ENCODE measurements at regions not wholly inside any gene's neighbourhood (a gene's known extent, or its start where the extent isn't known, plus 50 kb on each side); places are given as distances from the start of the nearest gene placed in this dataset.

DNA sequence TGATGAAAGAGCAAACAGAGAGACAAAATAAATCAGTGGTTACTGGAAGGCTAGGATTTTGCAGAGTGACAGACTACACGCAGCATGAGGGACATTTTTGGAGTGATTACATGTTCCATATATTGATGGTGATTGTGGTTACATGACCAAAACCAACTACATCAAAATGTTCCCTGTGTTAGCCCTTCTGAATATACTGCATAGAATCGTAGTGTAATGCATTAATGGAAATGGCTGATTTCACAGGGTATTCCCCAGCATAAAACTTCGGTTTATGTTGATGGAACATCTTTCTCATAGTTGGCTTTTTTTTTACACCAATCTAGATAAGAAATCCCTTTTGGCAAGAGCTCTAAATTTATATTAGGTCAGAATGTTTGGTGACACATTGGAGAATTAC, 191.3 kb upstream of the CMC1 start:
- Histone ChIP-seq H2AFZ (no peak overlapping the region), H3K36me3 (ENCODE audit: low read depth) (no peaks in the 10 kb centered on the region), H4K20me1 (ENCODE audit: insufficient read depth) (no peaks in the 10 kb centered on the region), H3K79me2 (ENCODE audit: low read depth) (no peaks in the 10 kb centered on the region), H3K4me2 (no peak overlapping the region), H3K9me3 (ENCODE audit: insufficient read depth, low read depth) (no peaks in the 10 kb centered on the region; the same call in 1 of the 2 replicates), H3F3A (ENCODE audit: insufficient read depth, low read depth) (peaks cover 7% of the 10 kb centered on the region), H3K4me1 (replicated peaks; ENCODE audit: insufficient read depth) (peaks cover 31% of the 10 kb centered on the region), H3K9me2 (ENCODE audit: insufficient read depth) (no peaks in the 10 kb centered on the region), H3K27ac (no peak overlapping the region), H3K27me3 (ENCODE audit: insufficient read depth, low read depth) (no peaks in the 10 kb centered on the region), H3K4me3 (no peak overlapping the region)
- TF ChIP-seq, protein P1, sequence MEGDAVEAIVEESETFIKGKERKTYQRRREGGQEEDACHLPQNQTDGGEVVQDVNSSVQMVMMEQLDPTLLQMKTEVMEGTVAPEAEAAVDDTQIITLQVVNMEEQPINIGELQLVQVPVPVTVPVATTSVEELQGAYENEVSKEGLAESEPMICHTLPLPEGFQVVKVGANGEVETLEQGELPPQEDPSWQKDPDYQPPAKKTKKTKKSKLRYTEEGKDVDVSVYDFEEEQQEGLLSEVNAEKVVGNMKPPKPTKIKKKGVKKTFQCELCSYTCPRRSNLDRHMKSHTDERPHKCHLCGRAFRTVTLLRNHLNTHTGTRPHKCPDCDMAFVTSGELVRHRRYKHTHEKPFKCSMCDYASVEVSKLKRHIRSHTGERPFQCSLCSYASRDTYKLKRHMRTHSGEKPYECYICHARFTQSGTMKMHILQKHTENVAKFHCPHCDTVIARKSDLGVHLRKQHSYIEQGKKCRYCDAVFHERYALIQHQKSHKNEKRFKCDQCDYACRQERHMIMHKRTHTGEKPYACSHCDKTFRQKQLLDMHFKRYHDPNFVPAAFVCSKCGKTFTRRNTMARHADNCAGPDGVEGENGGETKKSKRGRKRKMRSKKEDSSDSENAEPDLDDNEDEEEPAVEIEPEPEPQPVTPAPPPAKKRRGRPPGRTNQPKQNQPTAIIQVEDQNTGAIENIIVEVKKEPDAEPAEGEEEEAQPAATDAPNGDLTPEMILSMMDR (conservative IDR thresholded peaks at IDR 0.05), result no peak
- TF ChIP-seq EZH2 (IDR thresholded peaks at IDR 0.05; ENCODE audit: low read depth), result no peak
- DNase-seq, result no peak
- intact Hi-C loops (cut with micrococcal nuclease; ENCODE audit: unreplicated experiment), result no loop called here
- BruUV-seq (replicated peaks), result no TSS peak
- ChIA-PET CTCF (no interaction called here), POLR2A (ENCODE audit: unreplicated experiment) (no interaction called here)

- Histone ChIP-seq H3K4me2 (peak overlapping the region; percentile 24; the same call in 1 of the 2 replicates), H3K79me2 (ENCODE audit: low read depth) (no peaks in the 10 kb centered on the region), H3K27ac (no peak overlapping the region), H2AFZ (no peak overlapping the region), H3K9me2 (ENCODE audit: insufficient read depth) (no peaks in the 10 kb centered on the region), H3K36me3 (ENCODE audit: low read depth) (no peaks in the 10 kb centered on the region), H4K20me1 (ENCODE audit: insufficient read depth) (no peaks in the 10 kb centered on the region), H3K4me1 (replicated peaks; ENCODE audit: insufficient read depth) (peaks cover 31% of the 10 kb centered on the region), H3F3A (ENCODE audit: insufficient read depth, low read depth) (peaks cover 7% of the 10 kb centered on the region), H3K4me3 (no peak overlapping the region), H3K9me3 (ENCODE audit: insufficient read depth, low read depth) (no peaks in the 10 kb centered on the region; the same call in 1 of the 2 replicates), H3K27me3 (ENCODE audit: insufficient read depth, low read depth) (no peaks in the 10 kb centered on the region)
- intact Hi-C loops (cut with micrococcal nuclease; ENCODE audit: unreplicated experiment), result no loop called here
- TF ChIP-seq, protein P1 (conservative IDR thresholded peaks at IDR 0.05), result no peak
- TF ChIP-seq EZH2 (IDR thresholded peaks at IDR 0.05; ENCODE audit: low read depth), result no peak
- CTCF ChIA-PET, result no interaction called here
- DNase-seq, result peak in 1 of 2 experiments; percentile 71
- no TSS peak for BruUV-seq (replicated peaks)
- POLR2A ChIA-PET (ENCODE audit: unreplicated experiment), result no interaction called here
Observed at GRCh38 chr3:28050885-28051284, 190.5 kb upstream of the CMC1 start.

DNA sequence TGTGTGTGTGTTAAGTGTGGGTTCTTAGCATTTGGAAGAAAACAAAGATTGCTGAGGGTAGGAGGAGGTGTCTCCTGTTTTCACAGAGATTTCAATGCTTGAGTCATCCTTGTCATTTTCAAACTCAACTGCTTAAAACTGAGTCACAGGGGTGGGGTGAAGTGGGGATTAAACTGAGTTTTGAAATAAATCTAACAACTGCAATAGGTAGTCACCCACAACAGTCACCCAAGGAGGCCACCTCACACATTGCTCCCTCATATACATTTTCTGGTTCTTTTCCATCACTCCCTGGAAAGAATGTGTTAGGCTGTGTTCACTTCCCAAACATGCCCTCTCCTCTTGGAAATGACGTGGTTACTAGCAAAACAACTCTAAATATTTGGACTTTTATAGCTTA, 187.7 kb upstream of the CMC1 start:
- peaks cover 31% of the 10 kb centered on the region for H3K4me1 ChIP-seq (replicated peaks; ENCODE audit: insufficient read depth)
- ChIA-PET POLR2A (ENCODE audit: unreplicated experiment) (no interaction called here), CTCF (no interaction called here)
- H4K20me1 ChIP-seq (ENCODE audit: insufficient read depth), result no peaks in the 10 kb centered on the region
- H3K9me2 ChIP-seq (ENCODE audit: insufficient read depth), result no peaks in the 10 kb centered on the region
- BruUV-seq (replicated peaks), result no TSS peak
- intact Hi-C loops (cut with micrococcal nuclease; ENCODE audit: unreplicated experiment), result no loop called here
- DNase-seq, result peak in 1 of 2 experiments; percentile 47
- H3K79me2 ChIP-seq (ENCODE audit: low read depth), result no peaks in the 10 kb centered on the region
- TF ChIP-seq, protein P1 (conservative IDR thresholded peaks at IDR 0.05), result no peak
- TF ChIP-seq EZH2 (IDR thresholded peaks at IDR 0.05; ENCODE audit: low read depth), result no peak
- no peaks in the 10 kb centered on the region for H3K36me3 ChIP-seq (ENCODE audit: low read depth)
- no peaks in the 10 kb centered on the region for H3K27me3 ChIP-seq (ENCODE audit: insufficient read depth, low read depth)
- H3F3A ChIP-seq (ENCODE audit: insufficient read depth, low read depth), result peaks cover 7% of the 10 kb centered on the region
- no peak overlapping the region for H3K4me2 ChIP-seq
- no peaks in the 10 kb centered on the region; the same call in 1 of the 2 replicates for H3K9me3 ChIP-seq (ENCODE audit: insufficient read depth, low read depth)
- no peak overlapping the region for H3K4me3 ChIP-seq
- peak overlapping the region; percentile 36; the same call in 1 of the 2 replicates for H3K27ac ChIP-seq
- no peak overlapping the region for H2AFZ ChIP-seq
